HK-2 (cell line): ENCODE measurements at regions not wholly inside any gene's neighbourhood (a gene's known extent, or its start where the extent isn't known, plus 50 kb on each side); places are given as distances from the start of the nearest gene placed in this dataset.
"Not testable (repeated sequence)": the region's sequence is repeated elsewhere in the genome, so short reads cannot be mapped to it uniquely, and the experiment has no call there.

Source experiments
- DNase-seq: peaks from one replicate; pipeline ENCODE4 v3.0.0-alpha.2; 2018; ENCODE audit not compliant: unreplicated experiment

- DNase-seq = no peak
Observed at GRCh38 chr1:95604771-95605170, 370.8 kb downstream of the RWDD3 start.

DNA sequence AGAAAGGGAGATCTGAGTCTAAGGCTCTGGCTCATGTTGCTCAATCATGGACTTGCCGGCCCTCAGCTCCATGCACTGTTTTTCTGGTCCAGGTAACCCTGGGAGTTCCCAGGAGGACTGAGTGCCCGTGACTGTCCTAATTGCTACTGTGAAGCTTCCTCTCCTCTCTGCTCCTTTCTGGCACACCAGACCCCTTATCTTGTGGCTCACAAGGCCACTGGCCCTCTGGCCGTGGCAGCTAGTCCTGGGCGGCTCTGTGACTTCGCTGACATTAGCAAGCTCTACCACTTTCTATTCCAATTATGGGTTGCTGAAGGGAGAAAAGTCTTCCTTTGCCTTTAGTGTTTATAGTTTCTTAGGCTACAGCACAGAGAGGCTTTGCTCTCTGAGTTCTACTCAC lies 380.2 kb downstream of the RWDD3 start:
- no peak for DNase-seq

DNA sequence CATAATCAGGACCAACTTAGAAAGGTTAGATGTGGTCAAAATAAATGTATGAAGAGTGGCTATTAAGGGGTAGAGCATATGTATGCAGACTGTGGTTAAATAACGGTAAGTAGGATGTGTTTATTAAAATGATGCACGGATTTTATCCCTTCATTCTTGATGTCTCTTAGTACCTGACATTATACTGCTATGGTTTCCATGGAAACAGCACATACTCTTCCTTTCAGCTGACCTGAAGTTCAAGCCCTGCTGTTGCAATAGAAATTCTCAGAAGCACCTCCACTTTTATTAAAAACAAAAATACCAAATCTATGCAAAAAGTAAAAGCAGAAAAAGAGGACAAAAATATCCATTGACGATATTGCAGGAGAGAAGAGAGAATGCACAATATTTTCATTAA lies 381.4 kb downstream of the RWDD3 start:
- DNase-seq = no peak

- DNase-seq = no peak
Observed at GRCh38 chr1:95620076-95620475, 386.1 kb downstream of the RWDD3 start.

- DNase-seq = no peak
Observed at GRCh38 chr1:95622609-95623008, 388.6 kb downstream of the RWDD3 start.

DNA sequence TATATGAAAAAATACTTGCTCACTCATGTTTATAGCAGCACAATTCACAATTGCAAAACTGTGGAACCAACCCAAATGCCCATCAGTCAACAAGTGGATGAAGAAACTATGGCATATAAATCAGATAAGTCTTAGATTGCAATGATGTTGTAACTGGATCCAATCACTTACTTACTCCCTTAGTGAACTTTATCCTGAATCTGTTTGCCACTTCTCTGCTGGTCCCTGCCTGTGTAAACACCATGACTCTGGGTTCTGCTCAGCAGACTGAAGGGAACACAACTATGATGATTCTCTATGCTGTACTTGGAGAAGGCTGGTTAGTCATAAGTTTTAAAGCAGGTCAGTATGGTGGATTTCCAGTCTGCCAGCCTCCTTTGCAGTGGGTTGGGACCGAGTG lies 391.2 kb downstream of the RWDD3 start:
- DNase-seq = no peak

GRCh38 chr1:95627244-95627643 lies 393.2 kb downstream of the RWDD3 start:
- no peak for DNase-seq

DNA sequence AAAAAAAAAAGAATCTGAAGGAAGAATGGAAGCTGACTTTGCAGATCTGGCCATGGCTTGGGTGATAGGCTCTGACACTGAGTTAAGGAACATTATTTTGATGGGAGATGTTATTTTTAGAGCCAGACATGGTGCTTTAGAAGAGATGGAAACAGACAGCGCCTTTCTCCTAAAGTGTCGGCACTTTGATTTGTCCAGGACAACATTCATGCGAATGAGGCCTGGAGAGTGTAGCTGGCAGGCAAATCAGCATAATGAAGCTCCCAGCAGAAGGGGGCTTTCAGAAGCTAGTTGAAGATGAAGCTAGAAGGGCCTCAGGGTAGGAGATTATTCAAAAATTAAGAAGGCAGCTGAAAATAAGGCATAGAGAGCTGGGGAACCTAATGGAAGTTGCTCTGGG lies 397.7 kb downstream of the RWDD3 start:
- no peak for DNase-seq

DNA sequence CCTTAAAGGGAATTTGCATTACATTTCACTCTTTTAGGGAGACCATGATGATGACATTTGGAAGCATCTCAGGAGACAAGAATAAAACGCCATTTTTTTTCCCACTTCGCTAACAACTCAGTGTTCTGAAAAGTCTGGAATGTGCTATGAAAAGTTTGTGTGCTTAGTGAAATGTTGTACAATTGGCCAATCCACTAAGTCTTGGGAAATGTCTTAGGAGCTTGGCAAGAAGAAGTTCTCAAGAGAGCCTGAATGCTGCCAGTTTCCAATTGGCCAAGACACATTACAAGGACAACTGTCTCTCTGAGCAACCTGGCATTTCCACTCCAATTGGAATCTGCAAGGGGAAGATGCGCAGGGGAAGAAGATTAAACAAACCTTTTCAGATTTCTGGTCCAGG lies 401.8 kb downstream of the RWDD3 start:
- DNase-seq = no peak

- DNase-seq = no peak
Observed at GRCh38 chr1:95636897-95637296, 402.9 kb downstream of the RWDD3 start.

- DNase-seq = no peak
Observed at GRCh38 chr1:95640746-95641145, 406.7 kb downstream of the RWDD3 start.

- DNase-seq = no peak
Observed at GRCh38 chr1:95641386-95641785, 407.4 kb downstream of the RWDD3 start.

DNA sequence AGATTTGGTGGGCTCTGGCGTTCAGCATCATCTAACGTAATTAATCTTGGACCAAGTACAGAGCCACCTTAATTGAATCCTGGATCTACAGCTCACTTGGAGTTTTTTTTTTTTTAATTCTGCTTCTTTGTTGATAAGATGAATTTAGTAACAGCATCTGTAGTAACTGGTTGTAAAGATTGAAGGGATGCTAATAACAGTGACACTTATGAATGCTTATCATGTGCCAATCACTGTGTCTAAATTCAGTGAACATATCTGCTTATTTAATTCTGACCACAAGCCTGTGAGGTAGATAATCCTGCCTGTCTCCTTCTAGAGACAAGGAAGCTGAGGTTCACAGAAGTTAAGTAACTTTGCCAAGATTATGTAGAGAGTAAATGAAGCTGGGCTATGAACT lies 408.0 kb downstream of the RWDD3 start:
- no peak for DNase-seq

- no peak for DNase-seq
Observed at GRCh38 chr1:95643071-95643470, 409.1 kb downstream of the RWDD3 start.

DNA sequence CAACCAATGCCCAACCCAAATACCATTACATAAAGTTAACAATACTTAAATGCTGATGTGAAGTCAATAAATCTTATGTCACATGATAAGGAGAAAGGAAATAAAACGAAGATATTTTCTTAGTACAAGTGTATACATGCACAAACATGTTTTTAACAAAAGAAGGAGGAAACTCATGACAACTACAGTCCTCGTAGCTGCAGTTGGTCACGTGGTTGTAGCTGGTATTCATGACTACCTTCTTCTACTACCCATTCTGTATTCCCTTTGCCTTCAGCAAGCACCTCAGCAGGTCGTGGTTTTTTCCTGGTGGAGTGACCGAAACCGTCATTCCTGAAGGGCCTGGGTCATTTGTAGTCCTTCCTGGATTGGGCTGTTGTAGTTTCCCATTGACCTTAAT lies 411.1 kb downstream of the RWDD3 start:
- not testable (repeated sequence) for DNase-seq

GRCh38 chr1:95650631-95651030 lies 416.6 kb downstream of the RWDD3 start:
- no peak for DNase-seq

GRCh38 chr1:95652423-95652965 lies 418.5 kb downstream of the RWDD3 start:
- DNase-seq = no peak

- no peak for DNase-seq
Observed at GRCh38 chr1:95653618-95654017, 419.6 kb downstream of the RWDD3 start.

- DNase-seq = no peak
Observed at GRCh38 chr1:95655321-95656020, 421.5 kb downstream of the RWDD3 start.

GRCh38 chr1:95657248-95657647 lies 423.2 kb downstream of the RWDD3 start:
- no peak for DNase-seq

DNA sequence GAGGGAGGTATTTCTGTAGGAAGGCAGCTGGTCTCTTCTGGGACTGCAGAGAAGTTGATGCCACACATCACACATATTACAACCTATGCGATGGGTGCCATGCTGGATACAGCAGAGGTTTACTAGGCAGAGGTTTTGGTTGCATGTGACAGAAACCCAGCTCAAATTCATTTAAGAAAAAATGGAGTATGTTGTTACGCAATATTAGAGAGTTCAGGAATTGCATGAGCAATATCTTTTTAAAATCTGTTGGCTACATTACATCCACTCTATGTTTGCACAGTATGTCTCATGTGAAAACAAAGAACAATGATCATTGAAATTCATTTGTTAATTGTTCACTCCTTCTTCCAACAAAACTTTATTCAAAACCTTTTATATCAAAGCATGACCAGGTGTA lies 425.2 kb downstream of the RWDD3 start:
- DNase-seq = no peak

DNA sequence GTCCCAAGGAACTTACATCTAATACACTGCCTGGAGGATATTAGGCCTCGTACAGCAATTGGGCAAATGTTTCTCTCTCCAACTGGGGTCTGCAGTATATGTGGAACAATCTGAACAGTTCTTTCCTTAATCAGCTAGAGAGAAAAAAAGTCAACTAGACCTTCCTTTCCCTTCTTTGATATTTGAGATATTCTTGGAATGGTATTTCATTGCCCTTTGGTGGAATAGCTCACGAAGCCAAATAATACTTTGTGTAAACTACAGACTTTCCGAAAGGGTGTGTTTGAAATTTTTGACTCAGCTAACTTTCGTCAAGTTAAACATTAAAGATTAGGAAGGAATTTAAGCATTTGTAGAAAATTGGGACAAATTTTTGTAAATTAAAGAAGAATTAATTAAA lies 425.6 kb downstream of the RWDD3 start:
- no peak for DNase-seq

GRCh38 chr1:95660736-95661135 lies 426.7 kb downstream of the RWDD3 start:
- DNase-seq = no peak

GRCh38 chr1:95663530-95663929 lies 429.5 kb downstream of the RWDD3 start:
- not testable (repeated sequence) for DNase-seq
